Natural killer cell (primary cell): ENCODE measurements at regions not wholly inside any gene's neighbourhood (a gene's known extent, or its start where the extent isn't known, plus 50 kb on each side); places are given as distances from the start of the nearest gene placed in this dataset.

Source experiments
- ATAC-seq, 3 donors: fragments of 150-1000 bp in 2 of 3; fragments of 200-7000 bp in 1 of 3; cut with Tn5 transposase; 1 replicate in 1 of 3; 2 replicates in 2 of 3; pipeline ENCODE4 v1.10.0; 2021; ENCODE audit warnings: mild to moderate bottlenecking in 2 of 3, moderate library complexity in 2 of 3
- DNase-seq, 2 donors: peaks; one replicate each; pipeline versions ENCODE4 v3.0.0 to v3.0.0-alpha.2; 2013 to 2021; ENCODE audit warnings: mixed read lengths in 1 of 2
- H3K27ac ChIP-seq: one replicate; pipeline ENCODE4 v1.5.1; 2013; ENCODE audit warnings: mild to moderate bottlenecking, low read length
- H3K27me3 ChIP-seq: one replicate; pipeline ENCODE4 v1.6.1; 2013; ENCODE audit warnings: low read length; ENCODE audit not compliant: control insufficient read depth, insufficient read depth
- H3K36me3 ChIP-seq: one replicate; pipeline ENCODE4 v1.6.1; 2013; ENCODE audit warnings: low read length; ENCODE audit not compliant: control insufficient read depth, insufficient read depth
- H3K4me1 ChIP-seq: one replicate; pipeline ENCODE4 v1.6.1; 2013; ENCODE audit warnings: low read length; ENCODE audit not compliant: control insufficient read depth, insufficient read depth
- H3K4me3 ChIP-seq: one replicate; pipeline ENCODE4 v1.5.1; 2013; ENCODE audit warnings: low read length
- H3K9me3 ChIP-seq: one replicate; pipeline ENCODE4 v1.6.1; 2013; ENCODE audit warnings: low read length; ENCODE audit not compliant: control insufficient read depth, insufficient read depth
- H3K27ac Mint-ChIP-seq, 2 donors: one replicate each; pipeline ENCODE4 v1.8.0; 2022; ENCODE audit warnings: mild to moderate bottlenecking in 2 of 2, mixed read lengths in 2 of 2, moderate library complexity in 1 of 2
- H3K27me3 Mint-ChIP-seq, 2 donors: one replicate each; pipeline ENCODE4 v1.8.0; 2022; ENCODE audit warnings: low read depth in 2 of 2, mixed read lengths in 2 of 2
- H3K36me3 Mint-ChIP-seq: one replicate; pipeline ENCODE4 v1.8.0; 2022; ENCODE audit warnings: mixed read lengths
- H3K4me1 Mint-ChIP-seq, 2 donors: one replicate each; pipeline ENCODE4 v1.8.0; 2022; ENCODE audit warnings: mixed read lengths in 2 of 2
- H3K4me3 Mint-ChIP-seq: one replicate; pipeline ENCODE4 v1.8.0; 2022; ENCODE audit warnings: mild to moderate bottlenecking, moderate library complexity, mixed read lengths
- H3K9me3 Mint-ChIP-seq, 2 donors: one replicate each; pipeline ENCODE4 v1.8.0; 2022; ENCODE audit warnings: mixed read lengths in 2 of 2
- WGBS: methylation state at CpG from one replicate; pipeline ENCODE4 v1.1.7; 2013; ENCODE audit warnings: missing lambda C conversion rate; ENCODE audit not compliant: insufficient coverage; 5-methylcytosine and 5-hydroxymethylcytosine counted together
- intact Hi-C: fragments of 100-400 bp; cut with micrococcal nuclease; formaldehyde crosslinking; loops from one replicate; pipeline ENCODE4 v1.14.2; 2022
- TF ChIP-seq, protein P1 (sequence below): fragments of 200-600 bp; IDR thresholded peaks from one replicate; pipeline ENCODE4 v1.8.0; 2022; ENCODE audit warnings: antibody characterized with exemption

DNA sequence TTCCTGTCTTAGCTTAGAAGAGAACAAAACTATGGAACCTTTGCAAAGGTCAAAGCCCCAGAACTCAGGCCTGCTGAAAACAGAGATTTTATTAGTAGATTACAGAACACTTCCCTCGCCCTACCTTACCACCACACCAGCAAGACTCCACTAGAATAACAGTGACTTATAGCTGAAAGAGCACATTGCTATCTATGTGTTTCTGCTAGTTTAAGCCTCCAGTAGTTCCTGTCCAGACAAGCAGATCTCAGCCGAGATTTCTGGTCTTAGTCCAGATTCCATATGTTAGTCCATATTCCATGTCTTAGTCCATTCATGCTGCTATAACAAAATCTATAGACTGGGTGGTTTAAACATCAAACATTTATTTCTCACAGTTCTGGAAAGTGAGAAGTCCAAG, 412.3 kb upstream of the ID4 start:
- Histone ChIP-seq H3K27me3 (no peaks in the 10 kb centered on the region), H3K27ac (no peak overlapping the region), H3K9me3 (peaks cover 3% of the 10 kb centered on the region), H3K4me1 (no peaks in the 10 kb centered on the region), H3K4me3 (no peak overlapping the region), H3K36me3 (no peaks in the 10 kb centered on the region)
- Mint-ChIP-seq H3K9me3 (peaks cover 14 to 15% of the 10 kb centered on the region in 2 donors), H3K27me3 (no peaks in the 10 kb centered on the region), H3K27ac (no peak overlapping the region), H3K4me1 (no peaks in the 10 kb centered on the region), H3K4me3 (no peak overlapping the region), H3K36me3 (no peaks in the 10 kb centered on the region)
- no peak for DNase-seq
- WGBS, result 44% methylated on average over 2 of the region's 2 CpGs
- TF ChIP-seq, protein P1, sequence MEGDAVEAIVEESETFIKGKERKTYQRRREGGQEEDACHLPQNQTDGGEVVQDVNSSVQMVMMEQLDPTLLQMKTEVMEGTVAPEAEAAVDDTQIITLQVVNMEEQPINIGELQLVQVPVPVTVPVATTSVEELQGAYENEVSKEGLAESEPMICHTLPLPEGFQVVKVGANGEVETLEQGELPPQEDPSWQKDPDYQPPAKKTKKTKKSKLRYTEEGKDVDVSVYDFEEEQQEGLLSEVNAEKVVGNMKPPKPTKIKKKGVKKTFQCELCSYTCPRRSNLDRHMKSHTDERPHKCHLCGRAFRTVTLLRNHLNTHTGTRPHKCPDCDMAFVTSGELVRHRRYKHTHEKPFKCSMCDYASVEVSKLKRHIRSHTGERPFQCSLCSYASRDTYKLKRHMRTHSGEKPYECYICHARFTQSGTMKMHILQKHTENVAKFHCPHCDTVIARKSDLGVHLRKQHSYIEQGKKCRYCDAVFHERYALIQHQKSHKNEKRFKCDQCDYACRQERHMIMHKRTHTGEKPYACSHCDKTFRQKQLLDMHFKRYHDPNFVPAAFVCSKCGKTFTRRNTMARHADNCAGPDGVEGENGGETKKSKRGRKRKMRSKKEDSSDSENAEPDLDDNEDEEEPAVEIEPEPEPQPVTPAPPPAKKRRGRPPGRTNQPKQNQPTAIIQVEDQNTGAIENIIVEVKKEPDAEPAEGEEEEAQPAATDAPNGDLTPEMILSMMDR, result no peak
- intact Hi-C loops, result no loop called here
- no peak for ATAC-seq

DNA sequence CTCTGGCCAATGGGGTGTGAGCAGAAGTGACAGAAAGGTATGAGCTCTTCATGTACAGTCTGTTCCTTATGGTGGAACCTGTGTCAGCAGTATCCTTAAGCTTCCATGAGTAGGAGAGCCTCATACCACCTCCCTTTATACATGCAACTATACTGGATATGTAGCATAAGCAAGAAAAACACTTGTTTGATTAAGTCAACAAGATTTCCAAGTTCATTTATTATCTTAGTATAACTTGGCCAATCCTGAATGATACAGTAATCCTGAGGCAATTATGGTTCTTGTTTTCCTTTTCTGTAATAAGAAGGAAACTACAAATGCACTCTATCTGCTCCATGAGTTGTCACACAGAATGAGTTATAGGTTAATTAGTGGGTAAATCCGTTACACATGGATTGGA, 409.6 kb upstream of the ID4 start:
- WGBS, result 80% methylated on average over 1 of the region's 1 CpG
- H3K9me3 Mint-ChIP-seq, result peaks cover 8 to 17% of the 10 kb centered on the region in 2 donors
- Histone ChIP-seq H3K27ac (no peak overlapping the region), H3K27me3 (no peaks in the 10 kb centered on the region), H3K4me1 (no peaks in the 10 kb centered on the region), H3K4me3 (no peak overlapping the region), H3K36me3 (no peaks in the 10 kb centered on the region), H3K9me3 (peaks cover 3% of the 10 kb centered on the region)
- TF ChIP-seq, protein P1, result no peak
- intact Hi-C loops, result no loop called here
- ATAC-seq (no peak), DNase-seq (no peak)
- no peak overlapping the region for H3K4me3 Mint-ChIP-seq
- no peaks in the 10 kb centered on the region for H3K4me1 Mint-ChIP-seq
- H3K27me3 Mint-ChIP-seq, result no peaks in the 10 kb centered on the region
- no peak overlapping the region for H3K27ac Mint-ChIP-seq
- H3K36me3 Mint-ChIP-seq, result no peaks in the 10 kb centered on the region

- Mint-ChIP-seq H3K36me3 (no peaks in the 10 kb centered on the region), H3K4me1 (no peaks in the 10 kb centered on the region), H3K4me3 (no peak overlapping the region), H3K9me3 (peaks cover 15 to 17% of the 10 kb centered on the region in 2 donors), H3K27me3 (no peaks in the 10 kb centered on the region), H3K27ac (no peak overlapping the region)
- ATAC-seq (no peak), DNase-seq (no peak)
- Histone ChIP-seq H3K4me3 (no peak overlapping the region), H3K9me3 (no peaks in the 10 kb centered on the region), H3K27me3 (no peaks in the 10 kb centered on the region), H3K36me3 (no peaks in the 10 kb centered on the region), H3K27ac (no peak overlapping the region), H3K4me1 (no peaks in the 10 kb centered on the region)
- intact Hi-C loops, result no loop called here
- TF ChIP-seq, protein P1, result no peak
- 74% methylated on average over 5 of the region's 10 CpGs for WGBS
Observed at GRCh38 chr6:19432966-19433498, 404.1 kb upstream of the ID4 start.

DNA sequence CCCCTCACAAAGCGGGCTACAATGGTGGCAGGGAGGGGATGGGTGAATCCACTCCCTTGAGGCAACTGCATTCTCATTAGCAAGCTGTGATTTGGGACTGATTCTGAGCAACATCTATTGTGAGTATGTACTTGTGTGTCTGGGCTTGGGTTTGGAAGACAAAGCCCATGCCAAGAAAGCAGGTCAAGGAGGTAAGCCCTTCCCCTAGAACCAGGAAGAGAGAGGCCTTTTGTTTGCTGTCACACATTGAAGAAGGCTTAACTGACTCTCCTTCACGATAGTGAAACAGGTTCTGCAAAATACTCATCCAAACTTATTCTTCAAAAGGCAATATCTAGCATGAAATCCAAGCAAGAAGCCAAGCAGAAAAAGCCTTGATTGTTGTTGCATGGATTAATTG, 403.1 kb upstream of the ID4 start:
- no peaks in the 10 kb centered on the region for H3K36me3 Mint-ChIP-seq
- H3K4me1 Mint-ChIP-seq, result no peaks in the 10 kb centered on the region
- Histone ChIP-seq H3K4me1 (no peaks in the 10 kb centered on the region), H3K4me3 (no peak overlapping the region), H3K27ac (no peak overlapping the region), H3K36me3 (no peaks in the 10 kb centered on the region), H3K9me3 (no peaks in the 10 kb centered on the region), H3K27me3 (no peaks in the 10 kb centered on the region)
- peaks cover 15 to 17% of the 10 kb centered on the region in 2 donors for H3K9me3 Mint-ChIP-seq
- 94% methylated on average over 2 of the region's 2 CpGs for WGBS
- TF ChIP-seq, protein P1, result no peak
- ATAC-seq (no peak), DNase-seq (no peak)
- intact Hi-C loops, result no loop called here
- H3K27ac Mint-ChIP-seq, result no peak overlapping the region
- H3K27me3 Mint-ChIP-seq, result no peaks in the 10 kb centered on the region
- H3K4me3 Mint-ChIP-seq, result no peak overlapping the region
